Sigmoid colon (tissue), 6 donors: ENCODE measurements at regions not wholly inside any gene's neighbourhood (a gene's known extent, or its start where the extent isn't known, plus 50 kb on each side); places are given as distances from the start of the nearest gene placed in this dataset.
A peak's percentile ranks its signal among the peaks of the same experiment; 100 is the strongest.

Experiments used
- DNase-seq: peaks from one replicate; pipeline ENCODE4 v3.0.0-alpha.2; 2019
- H3K27ac ChIP-seq, 4 donors: fragments of 200-600 bp; sonication (generic); one replicate each; pipeline ENCODE4 v1.5.1; 2016 to 2019; ENCODE audit warnings: mild to moderate bottlenecking in 1 of 4
- H3K27me3 ChIP-seq, 3 donors: fragments of 200-600 bp; sonication (generic); one replicate each; pipeline ENCODE4 v1.5.1; 2019; ENCODE audit warnings: mild to moderate bottlenecking in 1 of 3
- H3K36me3 ChIP-seq, 4 donors: fragments of 200-600 bp; sonication (generic); one replicate each; pipeline ENCODE4 v1.5.1; 2016 to 2019
- H3K4me1 ChIP-seq, 4 donors: fragments of 200-600 bp; sonication (generic); one replicate each; pipeline ENCODE4 v1.5.1; 2017 to 2019
- H3K4me3 ChIP-seq, 4 donors: fragments of 200-600 bp; sonication (generic); one replicate each; pipeline ENCODE4 v1.5.1; 2017 to 2019; ENCODE audit warnings: mild to moderate bottlenecking in 2 of 4, moderate library complexity in 1 of 4
- H3K9me3 ChIP-seq, 4 donors: fragments of 200-600 bp in 3 of 4; sonication (generic) in 3 of 4; one replicate each; pipeline versions ENCODE4 v1.5.1 to v1.6.1; 2013 to 2019
- CTCF ChIP-seq, 4 experiments: fragments of 450-650 bp in 3 of 4; fragments of 200-600 bp in 1 of 4; IDR thresholded peaks; one replicate each; pipeline ENCODE4 v1.5.1; 2016 to 2019; ENCODE audit warnings: antibody characterized with exemption in 4 of 4, mild to moderate bottlenecking in 3 of 4, moderate library complexity in 2 of 4
- EP300 ChIP-seq, 4 donors: sonication (generic); formaldehyde crosslinking; IDR thresholded peaks; one replicate each; pipeline ENCODE4 v1.6.1; 2017; ENCODE audit warnings: antibody characterized with exemption in 4 of 4
- POLR2A ChIP-seq, 2 donors: fragments of 450-650 bp; IDR thresholded peaks; one replicate each; pipeline ENCODE4 v1.6.1; 2016; ENCODE audit warnings: antibody characterized with exemption in 2 of 2, mild to moderate bottlenecking in 2 of 2, moderate library complexity in 2 of 2
- POLR2AphosphoS5 ChIP-seq, 4 donors: sonication (generic); formaldehyde crosslinking; IDR thresholded peaks; one replicate each; pipeline ENCODE4 v1.6.1; 2017; ENCODE audit warnings: antibody characterized with exemption in 4 of 4
- WGBS, 2 donors: extraction: QIAGEN DNeasy Blood & Tissue Kit; methylation state at CpG; one replicate each; pipeline ENCODE4 v1.1.7; 2013; 5-methylcytosine and 5-hydroxymethylcytosine counted together
- intact Hi-C: fragments of 100-400 bp; cut with DNase I; formaldehyde crosslinking; loops from one replicate; pipeline ENCODE4 v1.15.1; 2023
- donor health status: healthy with polysubstance abuse.
- donor health status: healthy.

- TF ChIP-seq POLR2AphosphoS5 (IDR thresholded peaks at IDR 0.05) (no peak), EP300 (IDR thresholded peaks at IDR 0.05) (no peak), POLR2A (IDR thresholded peaks at IDR 0.05) (no peak), CTCF (IDR thresholded peaks at IDR 0.05) (no peak)
- 84 to 86% methylated on average over 21 of the region's 21 CpGs for WGBS, 2 donors
These were observed 79.4 kb upstream of the POU3F1 start for GRCh38 chr1:38125837-38126520.

GRCh38 chr1:38125016-38125415 lies 78.4 kb upstream of the POU3F1 start:
- H3K4me3 ChIP-seq, result no peak overlapping the region
- intact Hi-C loops, result no loop called here
- DNase-seq, result peak; percentile 33
- H3K36me3 ChIP-seq, result no peaks in the 10 kb centered on the region
- no peak overlapping the region for H3K27ac ChIP-seq
- 89 to 91% methylated on average over 5 of the region's 5 CpGs for WGBS, 2 donors
- no peak for TF ChIP-seq EP300 (IDR thresholded peaks at IDR 0.05)
- no peak for TF ChIP-seq POLR2AphosphoS5 (IDR thresholded peaks at IDR 0.05)
- TF ChIP-seq POLR2A (IDR thresholded peaks at IDR 0.05), result no peak
- no peak for TF ChIP-seq CTCF (IDR thresholded peaks at IDR 0.05)
- no peaks in the 10 kb centered on the region for H3K9me3 ChIP-seq
- H3K4me1 ChIP-seq, result no peaks in the 10 kb centered on the region
- no peaks in the 10 kb centered on the region for H3K27me3 ChIP-seq

More at GRCh38 chr1:38125837-38126520, 79.4 kb upstream of the POU3F1 start:
- Histone ChIP-seq H3K27ac (no peak overlapping the region), H3K4me1 (no peaks in the 10 kb centered on the region), H3K36me3 (no peaks in the 10 kb centered on the region), H3K9me3 (no peaks in the 10 kb centered on the region), H3K4me3 (no peak overlapping the region), H3K27me3 (peaks cover 0 to 3% (median 0%) of the 10 kb centered on the region in 3 donors)
- intact Hi-C loops, result no loop called here
- peak; percentile 59 for DNase-seq

- H3K27ac ChIP-seq, result no peak overlapping the region
- TF ChIP-seq POLR2A (IDR thresholded peaks at IDR 0.05) (no peak), EP300 (IDR thresholded peaks at IDR 0.05) (no peak), CTCF (IDR thresholded peaks at IDR 0.05) (no peak), POLR2AphosphoS5 (IDR thresholded peaks at IDR 0.05) (no peak)
- no peak overlapping the region for H3K4me3 ChIP-seq
- peak; percentile 34 for DNase-seq
- intact Hi-C loops, result no loop called here
- 82 to 84% methylated on average over 19 of the region's 19 CpGs for WGBS, 2 donors
- H3K4me1 ChIP-seq, result no peaks in the 10 kb centered on the region
- H3K27me3 ChIP-seq, result no peaks in the 10 kb centered on the region
- no peaks in the 10 kb centered on the region for H3K9me3 ChIP-seq
- H3K36me3 ChIP-seq, result no peaks in the 10 kb centered on the region
These were observed 77.0 kb upstream of the POU3F1 start for GRCh38 chr1:38123356-38124135.

- Histone ChIP-seq H3K9me3 (no peaks in the 10 kb centered on the region), H3K4me3 (no peak overlapping the region), H3K27ac (no peak overlapping the region), H3K4me1 (no peaks in the 10 kb centered on the region), H3K27me3 (no peaks in the 10 kb centered on the region), H3K36me3 (no peaks in the 10 kb centered on the region)
- DNase-seq, result no peak
- WGBS, 2 donors, result 78 to 79% methylated on average over 14 of the region's 14 CpGs
- TF ChIP-seq CTCF (IDR thresholded peaks at IDR 0.05) (no peak), EP300 (IDR thresholded peaks at IDR 0.05) (no peak)
- intact Hi-C loops, result no loop called here
These were observed 74.7 kb upstream of the POU3F1 start for GRCh38 chr1:38121231-38121680.
